GM12878 (cell line): ENCODE measurements at regions not wholly inside any gene's neighbourhood (a gene's known extent, or its start where the extent isn't known, plus 50 kb on each side); places are given as distances from the start of the nearest gene placed in this dataset.

Experiments
- ATAC-seq: fragments of 200-7000 bp; cut with Tn5 transposase; 3 replicates; pipeline ENCODE4 v1.9.1; 2020; ENCODE audit warnings: mild to moderate bottlenecking, moderate library complexity
- BruUV-seq: library from RNA; stranded (reverse); fragments of 400-500 nt; replicated peaks from 2 replicates; lab custom pipeline; 2021; lab: Mats Ljungman, UMichigan
- CTCF ChIA-PET: fragments of 300-600 bp; sonication (Branson Sonifier 250); formaldehyde crosslinking; extraction: SDS; loops from one replicate; lab custom pipeline; 2021; ENCODE audit warnings: inconsistent platforms; lab: Yijun Ruan, JAX
- POLR2A ChIA-PET: fragments of 350-600 bp; formaldehyde crosslinking; extraction: SDS; loops from one replicate; lab custom pipeline; 2021; ENCODE audit warnings: inconsistent platforms; lab: Charles Lee
- RAD21 ChIA-PET: fragments of 300-600 bp; sonication (Branson Sonifier 250); formaldehyde crosslinking; loops from one replicate; lab custom pipeline; 2023; ENCODE audit warnings: antibody characterized with exemption; ENCODE audit not compliant: unreplicated experiment; lab: Charles Lee
- SMC1A ChIA-PET: fragments of 300-600 bp; sonication (Branson Sonifier 250); formaldehyde crosslinking; loops from one replicate; lab custom pipeline; 2023; ENCODE audit not compliant: unreplicated experiment, uncharacterized antibody; lab: Charles Lee
- DNase-seq: peaks from one replicate; pipeline ENCODE4 v3.0.0-alpha.2; 2011; ENCODE audit warnings: low read depth, low spot score
- FAIRE-seq: peaks from 3 replicates; lab custom pipeline; 2011; peaks lifted over from hg19 to GRCh38; lab: Jason Lieb, UNC
- H2AFZ ChIP-seq: 2 replicates; pipeline ENCODE4 v1.6.0; 2011; ENCODE audit warnings: low read depth, low read length, control low read depth; ENCODE audit not compliant: control insufficient read depth
- H3K27ac ChIP-seq: 2 replicates; pipeline ENCODE4 v1.5.1; 2011; ENCODE audit warnings: control low read depth; ENCODE audit not compliant: control insufficient read depth, insufficient read depth
- H3K27me3 ChIP-seq, 2 experiments: replicated peaks in 1 of 2; 2 replicates each; pipeline versions ENCODE4 v1.6.0 to v1.6.1; 2011; ENCODE audit warnings: low read length in 1 of 2; ENCODE audit not compliant: control insufficient read depth in 2 of 2, insufficient read depth in 2 of 2
- H3K36me3 ChIP-seq, 2 experiments: 2 replicates each; pipeline ENCODE4 v1.5.1; 2011; ENCODE audit warnings: low read length in 1 of 2; ENCODE audit not compliant: control insufficient read depth in 2 of 2, insufficient read depth in 2 of 2
- H3K4me1 ChIP-seq: 2 replicates; pipeline ENCODE4 v1.6.1; 2011; ENCODE audit warnings: mild to moderate bottlenecking, low read length, moderate library complexity, mixed read lengths; ENCODE audit not compliant: control insufficient read depth, insufficient read depth
- H3K4me2 ChIP-seq: 2 replicates; pipeline ENCODE4 v1.6.0; 2011; ENCODE audit warnings: control low read depth; ENCODE audit not compliant: control insufficient read depth, insufficient read depth
- H3K4me3 ChIP-seq: fragments of 200-600 bp; sonication (generic); 2 replicates; pipeline ENCODE4 v1.5.1; 2016
- H3K79me2 ChIP-seq: 2 replicates; pipeline ENCODE4 v1.6.0; 2011; ENCODE audit warnings: low read length; ENCODE audit not compliant: control insufficient read depth, insufficient read depth
- H3K9ac ChIP-seq: 2 replicates; pipeline ENCODE4 v1.8.0; 2011; ENCODE audit warnings: low read length, control low read depth, mixed read lengths; ENCODE audit not compliant: control insufficient read depth, insufficient read depth
- H3K9me3 ChIP-seq: replicated peaks from 3 replicates; pipeline ENCODE4 v1.5.1; 2011; ENCODE audit warnings: mild to moderate bottlenecking, low read length; ENCODE audit not compliant: control insufficient read depth, insufficient read depth
- H4K20me1 ChIP-seq: 2 replicates; pipeline ENCODE4 v1.6.0; 2011; ENCODE audit not compliant: control insufficient read depth, insufficient read depth
- BRCA1 ChIP-seq: IDR thresholded peaks from 2 replicates; pipeline ENCODE4 v1.6.1; 2011; ENCODE audit warnings: low read depth, low read length, improper control_type of control experiment
- CBX3 ChIP-seq: fragments of 200-600 bp; sonication (generic); IDR thresholded peaks from 2 replicates; pipeline ENCODE4 v1.6.1; 2016; ENCODE audit warnings: low read depth, borderline replicate concordance
- E2F4 ChIP-seq: IDR thresholded peaks from 2 replicates; pipeline ENCODE4 v1.6.1; 2012; ENCODE audit warnings: low read depth, low read length, improper control_type of control experiment
- E2F8 ChIP-seq: fragments of 450-650 bp; IDR thresholded peaks from 2 replicates; pipeline ENCODE4 v1.6.1; 2018; ENCODE audit warnings: mild to moderate bottlenecking, low read depth, moderate library complexity; ENCODE audit not compliant: partially characterized antibody
- ELK1 ChIP-seq: IDR thresholded peaks from 2 replicates; pipeline ENCODE4 v1.6.1; 2012; ENCODE audit warnings: low read depth, low read length, improper control_type of control experiment
- FOXM1 ChIP-seq: IDR thresholded peaks from 2 replicates; pipeline ENCODE4 v1.6.1; 2012; ENCODE audit warnings: low read depth, mild to moderate bottlenecking, inconsistent platforms, low read length, moderate library complexity
- HDAC2 ChIP-seq: fragments of 200-600 bp; sonication (generic); IDR thresholded peaks from 2 replicates; pipeline ENCODE4 v1.6.1; 2017
- MTA2 ChIP-seq: fragments of 450-650 bp; IDR thresholded peaks from 2 replicates; pipeline ENCODE4 v1.6.1; 2016; ENCODE audit warnings: low read depth, mild to moderate bottlenecking, moderate library complexity
- NKRF ChIP-seq: fragments of 450-650 bp; conservative IDR thresholded peaks from 2 replicates; pipeline ENCODE4 v1.6.1; 2017; ENCODE audit warnings: mild to moderate bottlenecking, moderate library complexity
- NR2C1 ChIP-seq: fragments of 450-650 bp; IDR thresholded peaks from 2 replicates; pipeline ENCODE4 v1.6.1; 2017; ENCODE audit warnings: antibody characterized with exemption, mild to moderate bottlenecking, moderate library complexity
- PBX3 ChIP-seq: IDR thresholded peaks from 2 replicates; pipeline ENCODE4 v1.6.1; 2011; ENCODE audit warnings: mild to moderate bottlenecking, low read depth, low read length, moderate library complexity; ENCODE audit not compliant: insufficient replicate concordance
- POLR2AphosphoS2 ChIP-seq: IDR thresholded peaks from 2 replicates; pipeline ENCODE4 v1.6.1; 2011; ENCODE audit warnings: low read depth, mild to moderate bottlenecking, low read length, improper control_type of control experiment, moderate library complexity
- RAD21 ChIP-seq: IDR thresholded peaks from 2 replicates; pipeline ENCODE4 v1.6.1; 2011; ENCODE audit warnings: mild to moderate bottlenecking, low read depth, low read length, moderate library complexity; ENCODE audit not compliant: insufficient read depth
- SKIL ChIP-seq: fragments of 450-650 bp; IDR thresholded peaks from 2 replicates; pipeline ENCODE4 v1.6.1; 2017; ENCODE audit warnings: mild to moderate bottlenecking, low read depth, inconsistent platforms; ENCODE audit not compliant: poor library complexity, severe bottlenecking
- SMC3 ChIP-seq: IDR thresholded peaks from 2 replicates; pipeline ENCODE4 v1.6.1; 2011; ENCODE audit warnings: low read length, improper control_type of control experiment, borderline replicate concordance
- WGBS: methylation state at CpG from one replicate; pipeline ENCODE4 v1.1.6; 2016; ENCODE audit warnings: low lambda C conversion rate; ENCODE audit not compliant: insufficient replicate concordance, insufficient coverage; ENCODE audit errors: missing lambda C conversion rate; 5-methylcytosine and 5-hydroxymethylcytosine counted together
- in situ Hi-C: fragments of 300-500 bp; cut with MboI; formaldehyde crosslinking; loops from 9 replicates; pipeline ENCODE4 v1.14.3; 2018; ENCODE audit warnings: mixed read lengths
- intact Hi-C: fragments of 100-400 bp; cut with micrococcal nuclease; formaldehyde crosslinking; loops from one replicate; pipeline ENCODE4 v1.14.2; 2022; ENCODE audit not compliant: unreplicated experiment

- no peak overlapping the region for H3K27ac ChIP-seq
- no peak for ATAC-seq
- in situ Hi-C loops (no loop called here), intact Hi-C loops (no loop called here)
- ChIA-PET CTCF (no interaction called here), SMC1A (no interaction called here), POLR2A (no interaction called here), RAD21 (no interaction called here)
- no peaks in the 10 kb centered on the region for H3K27me3 ChIP-seq
- H3K9me3 ChIP-seq: no peaks in the 10 kb centered on the region
- no peaks in the 10 kb centered on the region for H4K20me1 ChIP-seq
- H3K4me2 ChIP-seq: no peak overlapping the region
- H3K79me2 ChIP-seq: no peaks in the 10 kb centered on the region
- H3K36me3 ChIP-seq: no peaks in the 10 kb centered on the region
- no TSS peak for BruUV-seq
- no peaks in the 10 kb centered on the region for H3K4me1 ChIP-seq
- DNase-seq: no peak
- H3K4me3 ChIP-seq: no peak overlapping the region
- FAIRE-seq: no peak
- no peak overlapping the region for H2AFZ ChIP-seq
- WGBS: 0% methylated on average over 1 of the region's 1 CpG
- no peak overlapping the region for H3K9ac ChIP-seq
- TF ChIP-seq E2F4: no peak
- no peak for TF ChIP-seq ELK1
- TF ChIP-seq NKRF: no peak
- TF ChIP-seq E2F8: no peak
- TF ChIP-seq SMC3: no peak
- TF ChIP-seq NR2C1: no peak
- TF ChIP-seq POLR2AphosphoS2: no peak
- TF ChIP-seq RAD21: no peak
- TF ChIP-seq FOXM1: no peak
- TF ChIP-seq HDAC2: no peak
- no peak for TF ChIP-seq CBX3
- no peak for TF ChIP-seq MTA2
- no peak for TF ChIP-seq SKIL
- TF ChIP-seq PBX3: no peak
- TF ChIP-seq BRCA1: no peak
Measured at GRCh38 chr1:96466842-96467241, 254.7 kb upstream of the PTBP2 start.
